HG02981 (cell line): ENCODE measurements at regions not wholly inside any gene's neighbourhood (a gene's known extent, or its start where the extent isn't known, plus 50 kb on each side); places are given as distances from the start of the nearest gene placed in this dataset.
"Not testable (repeated sequence)": the region's sequence is repeated elsewhere in the genome, so short reads cannot be mapped to it uniquely, and the experiment has no call there.

Experiments
- ATAC-seq: cut with Tn5 transposase; IDR thresholded peaks from one replicate; pipeline ENCODE4 v1.9.1; 2021; ENCODE audit warnings: mild to moderate bottlenecking, moderate library complexity; ENCODE audit not compliant: unreplicated experiment

DNA sequence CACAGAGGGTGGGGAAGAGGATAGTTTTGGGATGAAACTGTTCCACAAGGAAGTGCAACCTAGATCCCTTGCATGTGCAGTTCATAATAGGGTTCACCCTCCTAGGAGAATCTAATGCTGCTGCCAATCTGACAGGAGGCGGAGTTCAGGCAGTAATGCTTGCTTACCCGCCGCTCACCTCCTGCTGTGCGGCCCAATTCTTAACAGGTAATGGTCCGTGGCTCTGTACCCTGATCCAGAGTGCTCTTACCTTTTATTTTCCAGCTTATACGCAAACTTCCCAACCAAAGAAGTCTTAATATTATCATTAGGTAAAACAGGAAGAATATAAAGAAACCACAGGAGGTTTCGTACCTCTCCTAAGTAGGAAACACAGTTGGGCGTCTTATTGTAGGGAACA, 82.7 kb upstream of the CD302 start:
- no peak for ATAC-seq

DNA sequence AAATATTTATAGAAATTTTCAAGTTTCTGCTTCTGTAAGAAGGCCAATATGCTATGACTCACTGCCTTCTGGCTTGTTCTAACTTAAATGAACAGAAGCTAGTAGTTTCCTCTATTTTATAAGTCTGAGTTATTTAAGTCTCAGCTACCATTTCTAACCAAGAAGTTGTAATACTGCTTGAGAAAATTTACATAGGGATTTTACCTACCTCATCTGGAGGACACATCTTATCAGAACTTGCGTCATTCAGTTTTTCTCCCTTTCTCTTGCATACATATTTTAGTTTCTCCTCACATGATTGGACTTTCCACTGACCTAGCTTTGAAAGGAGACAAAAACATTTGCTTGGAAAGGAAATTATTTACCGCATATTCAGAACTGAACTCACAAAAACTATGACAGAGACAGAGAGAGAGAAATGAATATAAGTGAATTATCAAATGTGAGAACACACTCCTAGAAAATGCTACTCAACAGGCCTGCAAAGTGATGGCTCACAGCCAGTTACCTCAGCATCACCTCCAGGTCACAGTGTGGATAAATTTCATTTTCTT, 81.1 kb upstream of the CD302 start:
- peak; percentile 83 for ATAC-seq

DNA sequence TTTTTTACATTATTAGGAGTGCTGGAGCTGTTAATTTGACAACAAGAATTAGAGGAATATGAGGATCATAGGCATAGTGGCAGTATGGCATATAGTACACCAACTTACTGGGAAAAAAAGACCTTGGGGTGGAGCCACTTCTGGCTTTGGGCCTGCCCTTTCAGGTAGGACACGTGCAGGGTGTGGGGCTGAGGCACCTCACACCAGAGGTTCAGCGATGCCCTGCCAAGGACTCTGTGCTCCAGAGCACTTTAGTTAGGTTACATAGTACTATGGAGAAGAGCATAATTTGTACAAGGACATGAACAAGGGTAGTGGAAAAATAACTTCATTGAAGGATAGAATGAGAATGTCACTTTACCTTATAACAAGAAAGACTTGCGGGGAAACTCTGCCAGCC, 77.1 kb upstream of the CD302 start:
- no peak for ATAC-seq

DNA sequence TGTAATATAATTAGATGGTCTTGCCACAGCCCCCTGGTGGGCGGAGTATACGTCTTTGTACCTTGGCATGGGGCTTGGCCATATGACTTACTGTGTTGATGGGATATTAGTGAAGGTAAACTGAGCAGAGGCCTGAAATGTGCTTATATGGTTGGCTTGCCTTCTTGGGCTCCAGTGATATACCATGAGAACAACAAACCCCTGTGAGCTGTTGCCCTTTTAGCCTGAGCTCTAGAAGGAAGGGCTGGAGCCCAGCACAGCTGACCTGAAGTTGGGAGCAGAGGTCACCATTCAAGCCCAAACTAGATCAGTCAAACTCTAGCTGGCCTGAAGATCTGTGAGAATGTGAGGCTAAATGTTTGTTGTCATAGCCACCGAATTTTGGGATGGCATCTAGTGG, 75.2 kb upstream of the CD302 start:
- ATAC-seq, result no peak

DNA sequence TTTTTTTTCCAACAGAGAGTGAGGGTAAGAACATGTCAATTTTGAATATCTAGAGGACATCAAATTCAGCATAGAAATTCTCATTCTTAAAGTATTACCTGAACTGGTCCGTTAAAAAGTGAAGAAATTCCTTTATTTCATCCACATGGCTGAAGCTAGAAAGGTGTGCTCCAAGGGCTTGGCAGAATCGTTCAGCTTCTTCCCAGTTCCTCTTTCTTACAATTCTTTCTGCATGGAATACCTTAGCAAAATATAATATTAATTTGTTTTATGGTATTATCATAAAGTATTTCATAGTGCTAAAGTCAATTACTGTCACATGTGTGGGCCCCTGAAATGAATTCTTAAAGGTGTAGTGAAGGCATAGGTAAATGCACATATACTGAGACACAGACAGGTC, 74.3 kb upstream of the CD302 start:
- ATAC-seq, result no peak

DNA sequence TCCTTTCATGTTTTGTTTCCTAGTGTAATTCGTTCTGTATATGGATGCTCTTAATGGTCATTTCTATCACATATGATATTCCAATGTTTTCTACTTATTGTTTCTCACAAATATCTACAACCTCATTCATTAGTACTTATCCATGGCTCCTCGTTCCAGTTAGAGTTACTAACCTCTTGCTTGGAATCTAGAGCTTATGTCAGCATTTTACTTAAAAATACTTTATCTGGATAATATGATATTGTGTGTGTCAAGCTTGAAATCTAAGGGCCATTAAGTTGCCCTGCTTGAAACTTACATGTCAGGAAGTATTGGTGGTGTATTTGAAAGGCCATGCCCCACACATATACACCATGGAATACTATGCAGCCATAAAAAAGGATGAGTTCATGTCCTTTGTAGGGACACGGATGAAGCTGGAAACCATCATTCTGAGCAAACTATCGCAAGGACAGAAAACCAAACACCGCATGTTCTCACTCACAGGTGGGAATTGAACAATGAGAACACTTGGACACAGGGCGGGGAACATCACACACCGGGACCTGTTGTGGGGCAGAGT, 70.7 kb upstream of the CD302 start:
- ATAC-seq, result not testable (repeated sequence)

DNA sequence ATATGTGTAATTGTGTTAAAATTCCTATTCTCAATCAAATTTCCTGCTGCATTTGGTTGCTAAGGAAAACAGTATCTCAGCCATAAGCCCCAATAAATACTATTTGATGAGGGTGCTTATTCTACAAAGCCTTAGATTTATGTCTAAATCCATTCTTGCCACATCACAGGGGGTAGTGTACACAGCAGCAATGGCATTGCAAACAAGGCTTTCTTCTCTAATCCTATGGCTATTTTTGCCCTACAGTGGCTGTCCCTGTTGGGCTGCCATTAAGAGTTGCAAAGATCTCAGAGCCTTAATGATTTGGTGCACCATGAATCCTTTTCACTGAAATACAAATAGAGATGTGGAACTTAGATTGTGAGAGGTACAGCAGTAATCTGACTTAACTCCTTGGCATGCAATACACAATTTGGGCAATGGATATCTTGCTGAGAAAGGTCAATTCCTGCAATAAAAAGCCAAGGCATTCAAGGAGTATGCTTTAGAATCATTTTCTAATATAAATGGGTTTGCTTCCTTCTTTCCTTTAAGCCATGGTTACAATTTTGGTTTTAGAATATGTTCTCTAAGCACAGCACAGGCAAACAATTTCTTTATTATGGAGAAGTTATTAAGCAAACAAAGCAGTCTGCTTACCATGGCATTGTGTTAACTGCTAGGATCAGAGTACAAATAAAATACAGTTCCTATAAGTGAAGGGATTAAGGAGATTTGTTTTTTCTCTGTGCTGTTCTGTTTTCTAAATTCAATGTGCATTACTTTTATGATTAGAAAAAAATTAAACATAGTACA, 69.8 kb upstream of the CD302 start:
- no peak for ATAC-seq

DNA sequence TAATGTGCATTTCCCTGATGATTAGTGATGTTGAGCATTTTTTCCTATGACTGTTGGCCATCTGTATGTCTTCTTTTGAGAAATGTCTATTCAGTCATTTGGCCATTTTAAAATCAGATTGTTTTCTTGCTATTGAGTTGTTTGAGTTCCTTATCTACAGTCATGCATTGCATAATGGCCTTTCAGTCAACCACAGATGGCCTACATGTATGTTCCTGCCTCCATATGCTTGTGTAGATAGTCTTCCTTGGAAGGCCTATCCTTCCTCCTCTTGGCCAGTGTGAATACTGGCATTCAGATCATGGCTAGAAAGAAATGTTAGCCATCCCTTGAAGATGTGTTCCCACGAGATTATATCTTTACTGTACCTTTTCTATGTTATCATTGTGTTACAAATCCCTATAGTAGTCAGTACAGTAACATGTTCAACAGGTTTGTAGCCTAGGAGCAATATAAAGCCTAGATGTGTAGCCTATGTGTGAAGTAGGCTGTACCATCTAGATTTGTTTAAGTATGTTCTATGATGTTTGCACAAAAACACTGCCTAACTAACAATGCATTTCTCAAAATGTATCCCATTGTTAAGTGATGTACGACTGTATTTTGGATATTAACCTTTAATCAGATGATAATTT, 65.6 kb upstream of the CD302 start:
- ATAC-seq, result no peak

DNA sequence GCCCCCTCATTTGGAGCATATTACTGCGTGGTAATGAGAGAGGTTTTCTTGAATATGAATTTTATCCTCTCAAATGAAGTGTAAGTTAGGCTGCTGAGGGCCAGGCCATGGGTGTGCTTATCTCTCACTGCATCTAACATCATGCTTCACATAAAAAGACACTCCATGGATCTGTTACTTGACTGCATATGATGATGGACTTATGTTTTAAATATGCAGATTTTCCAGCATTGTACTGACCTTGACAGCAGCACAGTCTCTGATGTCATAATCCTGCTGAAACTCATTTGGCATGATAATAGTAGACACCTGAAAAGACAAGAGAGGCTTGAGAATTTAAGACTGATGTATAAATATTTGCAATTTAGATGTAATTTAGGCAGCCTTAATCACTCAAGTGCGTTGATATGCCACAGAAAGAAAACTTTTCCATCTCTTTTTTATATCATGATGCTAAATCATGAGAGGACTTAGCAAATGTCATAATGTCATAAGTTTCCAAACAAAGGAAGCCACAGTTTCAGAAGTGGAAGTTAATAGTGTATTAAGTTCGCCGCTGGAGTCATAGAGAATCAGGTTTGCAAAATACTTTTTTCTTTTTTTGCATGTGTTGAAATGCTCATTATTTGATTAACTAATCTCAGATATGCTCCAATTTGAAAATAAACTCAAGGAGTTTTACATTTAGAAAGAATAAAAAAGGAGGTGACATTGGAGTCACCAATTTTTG, 62.7 kb upstream of the CD302 start:
- no peak for ATAC-seq

DNA sequence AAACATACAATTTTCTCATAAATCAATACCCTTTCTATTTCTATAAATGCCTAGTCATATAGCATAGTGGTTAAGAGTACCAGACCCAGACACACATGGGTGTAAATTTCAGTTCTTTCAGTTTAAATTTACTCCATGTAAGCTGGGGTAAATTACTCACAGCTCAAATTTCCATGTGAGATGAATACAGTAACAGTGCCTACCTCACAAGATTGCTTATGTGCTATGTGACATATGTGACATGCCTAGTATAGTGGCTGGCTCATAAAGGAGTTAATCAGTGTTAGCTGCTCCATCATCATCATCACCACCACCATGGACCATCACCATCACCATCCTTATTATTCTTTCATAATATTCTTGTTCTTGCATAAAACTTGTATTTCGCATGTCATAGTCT, 61.6 kb upstream of the CD302 start:
- ATAC-seq, result no peak

DNA sequence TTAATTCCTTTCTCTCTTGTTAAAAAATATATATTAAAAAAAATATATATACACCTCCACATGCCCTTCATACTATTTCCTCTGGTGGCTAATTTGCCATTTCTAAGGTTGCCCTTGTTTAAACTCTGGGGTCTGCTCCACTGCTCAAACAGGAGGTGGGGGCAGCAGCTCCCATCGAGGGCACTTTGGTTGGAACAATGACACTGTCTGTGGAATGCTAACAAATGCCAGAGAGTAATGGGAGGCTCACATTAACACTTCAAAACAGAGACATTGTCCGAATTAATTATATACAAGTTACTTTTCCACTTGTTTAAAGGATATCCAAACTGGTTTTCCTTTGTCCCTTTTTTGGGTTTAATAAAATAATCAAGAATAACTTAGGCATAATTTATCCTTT, 58.8 kb upstream of the CD302 start:
- no peak for ATAC-seq

DNA sequence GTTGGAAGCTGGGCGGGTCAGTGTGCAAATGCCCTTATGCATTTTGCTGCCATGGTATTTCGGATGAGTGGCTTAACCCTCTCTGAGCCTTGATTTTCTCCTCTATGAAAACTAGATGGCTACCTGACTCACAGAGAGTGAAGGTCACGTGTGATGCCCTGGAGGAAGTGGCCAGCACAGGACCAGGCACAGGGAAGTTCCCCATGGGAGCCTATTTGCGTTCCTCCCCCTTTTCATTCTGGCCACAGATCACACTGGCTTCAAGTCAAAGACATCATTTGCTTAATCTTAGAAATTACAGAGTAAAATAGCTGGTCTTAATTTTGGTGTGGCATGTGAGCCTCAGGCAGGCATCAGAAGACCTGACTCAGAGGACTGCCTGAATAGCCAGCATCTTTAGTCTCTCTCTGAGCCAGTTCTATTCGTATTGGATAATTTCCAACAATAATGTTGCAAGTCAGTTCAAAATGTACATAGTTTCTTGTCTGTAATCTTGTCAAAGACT, 57.6 kb upstream of the CD302 start:
- no peak for ATAC-seq

DNA sequence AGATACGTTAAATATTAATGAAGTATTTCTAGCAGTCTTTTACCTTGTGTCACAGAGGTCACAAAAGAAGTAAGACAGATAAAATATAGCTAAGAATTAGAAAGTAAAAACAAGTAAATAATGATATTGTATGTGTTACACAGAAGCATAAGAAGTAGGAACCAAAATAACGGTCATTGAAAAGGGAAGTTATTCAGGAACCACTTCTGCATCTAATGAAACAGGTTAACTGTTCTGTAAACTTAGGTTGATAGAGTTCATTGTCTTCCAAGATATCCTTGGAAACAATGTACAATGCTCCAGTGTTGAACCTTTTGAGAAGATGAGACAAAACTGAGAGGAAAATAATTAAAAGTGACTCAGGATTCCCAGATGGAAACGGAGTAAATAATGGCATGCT, 57.1 kb upstream of the CD302 start:
- no peak for ATAC-seq

DNA sequence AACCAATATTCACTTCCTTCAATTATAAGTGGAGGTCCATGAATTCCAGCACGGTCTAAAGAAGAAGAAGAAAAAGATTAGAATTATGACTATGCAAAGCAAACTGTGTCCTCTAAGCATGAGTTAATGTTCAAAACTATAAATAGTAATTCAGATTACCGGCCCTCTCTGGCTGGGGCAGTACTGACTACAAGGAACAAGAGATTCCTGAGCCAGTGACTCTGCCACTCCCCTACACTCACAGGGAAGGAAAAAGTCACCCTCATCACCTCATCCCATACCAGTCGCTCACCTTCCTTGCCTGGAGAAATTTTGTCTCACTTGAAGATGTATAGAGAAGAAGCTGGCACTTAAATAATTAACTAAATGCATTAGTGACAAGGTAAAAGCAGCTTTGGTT, 56.5 kb upstream of the CD302 start:
- ATAC-seq, result no peak

DNA sequence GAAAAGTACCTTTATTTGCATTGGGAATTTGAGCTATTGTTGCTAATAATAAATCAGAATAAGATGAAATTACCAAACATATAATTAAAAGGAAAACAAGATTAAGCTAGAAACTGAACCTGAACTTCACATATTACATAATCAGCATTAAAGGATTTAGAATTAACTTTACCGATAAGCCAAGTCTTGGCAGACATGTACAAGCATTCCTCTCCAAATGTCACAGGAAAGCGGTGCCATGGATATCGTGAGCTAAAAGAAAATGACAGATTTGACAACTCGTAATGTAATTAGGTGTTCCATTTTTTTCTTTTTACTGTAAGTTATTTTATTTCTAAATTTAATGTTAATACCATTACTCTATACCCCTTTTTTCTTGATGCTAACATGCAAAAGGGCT, 55.1 kb upstream of the CD302 start:
- ATAC-seq, result no peak

DNA sequence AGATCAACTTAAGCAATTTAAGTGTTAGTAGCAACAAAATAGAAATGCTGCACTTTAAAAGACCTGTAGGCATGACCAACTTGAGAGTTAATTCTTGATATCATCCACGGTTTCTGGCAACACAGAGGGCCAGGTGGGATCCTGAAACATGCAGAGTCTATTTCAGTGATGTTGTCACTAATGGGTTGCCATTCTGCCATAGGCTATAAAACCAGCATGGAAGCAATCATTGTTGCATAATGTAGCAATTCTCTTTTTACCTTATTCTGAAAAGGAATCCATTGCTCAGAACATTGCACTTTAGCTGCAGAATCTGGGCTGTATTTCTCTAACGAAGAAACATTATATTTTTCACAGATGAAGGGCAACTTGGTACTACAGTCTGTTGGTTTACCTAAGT, 53.9 kb upstream of the CD302 start:
- ATAC-seq, result no peak

DNA sequence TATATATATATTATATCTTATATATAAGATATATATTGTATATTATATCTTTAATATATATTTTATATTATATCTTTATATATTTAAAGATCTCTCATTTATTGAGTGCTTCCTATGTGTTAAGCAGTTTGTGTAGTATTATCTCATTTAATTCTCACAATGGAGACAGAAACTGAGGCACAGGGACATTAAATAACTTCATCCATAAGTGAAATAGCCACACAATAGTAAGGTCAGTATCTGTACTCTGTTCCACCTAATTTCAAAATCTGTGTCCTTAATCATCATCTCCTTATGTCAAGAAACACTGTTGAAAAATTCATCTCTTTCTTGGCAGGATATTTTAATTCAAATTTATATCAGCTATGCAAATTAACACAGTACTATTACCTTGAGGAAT, 52.8 kb upstream of the CD302 start:
- ATAC-seq, result no peak

DNA sequence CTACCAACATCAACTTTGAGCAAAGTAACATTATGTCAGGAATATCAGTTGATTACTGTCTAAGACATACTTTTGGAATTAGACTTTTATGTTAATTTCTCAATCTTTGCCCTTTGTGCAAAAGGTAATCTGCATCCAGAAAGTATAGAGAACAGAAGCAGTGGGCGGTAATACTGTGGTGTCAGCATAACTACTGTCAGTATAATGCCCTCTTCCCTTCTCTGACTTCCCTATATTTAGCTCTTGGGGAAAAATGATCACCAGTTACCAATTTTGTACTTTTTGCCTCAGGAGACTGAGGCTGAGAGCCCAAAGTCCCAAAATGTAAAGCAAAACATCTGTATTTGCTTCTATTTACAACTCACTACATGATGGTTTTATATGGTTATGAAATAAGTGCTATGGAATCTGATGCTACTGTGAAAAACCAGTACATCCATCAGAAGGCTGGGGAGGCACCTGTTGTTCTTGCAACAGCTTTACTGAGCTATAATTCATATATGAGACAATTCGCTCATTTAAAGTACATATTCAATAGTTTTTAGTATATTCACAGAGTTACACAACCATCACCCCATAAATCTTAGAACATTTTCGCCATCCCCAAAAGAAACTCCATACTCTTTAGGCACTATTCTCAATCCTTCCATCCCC, 51.3 kb upstream of the CD302 start:
- no peak for ATAC-seq
